Caco-2 (cell line): ENCODE measurements at regions not wholly inside any gene's neighbourhood (a gene's known extent, or its start where the extent isn't known, plus 50 kb on each side); places are given as distances from the start of the nearest gene placed in this dataset.

Experiments used
- BruUV-seq: library from RNA; stranded (reverse); fragments of 400-500 nt; replicated peaks from 2 replicates; lab custom pipeline; 2021; lab: Mats Ljungman, UMichigan
- CTCF ChIA-PET: fragments of 300-600 bp; sonication (Branson Sonifier 250); formaldehyde crosslinking; loops from one replicate; lab custom pipeline; 2022; ENCODE audit warnings: antibody characterized with exemption; lab: Charles Lee
- POLR2A ChIA-PET: fragments of 300-600 bp; sonication (Branson Sonifier 250); formaldehyde crosslinking; loops from one replicate; lab custom pipeline; 2022; ENCODE audit warnings: antibody characterized with exemption; lab: Charles Lee
- DNase-seq, 2 experiments: peaks; one replicate each; pipeline versions ENCODE4 v3.0.0 to v3.0.0-alpha.2; 2020 to 2022
- H3K27me3 ChIP-seq: replicated peaks from 2 replicates; pipeline ENCODE4 v1.6.0; 2011; ENCODE audit warnings: low read length; ENCODE audit not compliant: control insufficient read depth, insufficient read depth
- H3K36me3 ChIP-seq: 2 replicates; pipeline ENCODE4 v1.5.1; 2011; ENCODE audit warnings: low read length; ENCODE audit not compliant: control insufficient read depth, insufficient read depth
- H3K4me1 ChIP-seq: fragments of 250-450 bp; sonication (Bioruptor Pico); 2 replicates; pipeline ENCODE4 v1.5.1; 2020; ENCODE audit warnings: mild to moderate bottlenecking
- H3K4me3 ChIP-seq: 2 replicates; pipeline ENCODE4 v1.5.1; 2011; ENCODE audit warnings: low read depth, mild to moderate bottlenecking, control low read depth, low read length
- H3K9me3 ChIP-seq: fragments of 250-450 bp; sonication (Bioruptor Pico); 2 replicates; pipeline ENCODE4 v1.5.1; 2020; ENCODE audit warnings: mild to moderate bottlenecking, moderate library complexity
- H3K27ac Mint-ChIP-seq: one replicate; pipeline ENCODE4 v1.8.0; 2022; ENCODE audit warnings: mixed read lengths; ENCODE audit not compliant: unreplicated experiment
- H3K27me3 Mint-ChIP-seq: one replicate; pipeline ENCODE4 v1.8.0; 2022; ENCODE audit warnings: mixed read lengths; ENCODE audit not compliant: insufficient read depth, unreplicated experiment
- H3K36me3 Mint-ChIP-seq: one replicate; pipeline ENCODE4 v1.8.0; 2022; ENCODE audit warnings: mild to moderate bottlenecking, mixed read lengths; ENCODE audit not compliant: insufficient read depth, unreplicated experiment
- H3K4me1 Mint-ChIP-seq: one replicate; pipeline ENCODE4 v1.8.0; 2022; ENCODE audit warnings: low read depth, mixed read lengths; ENCODE audit not compliant: unreplicated experiment
- H3K4me3 Mint-ChIP-seq: one replicate; pipeline ENCODE4 v1.8.0; 2022; ENCODE audit warnings: mild to moderate bottlenecking, moderate library complexity, mixed read lengths; ENCODE audit not compliant: unreplicated experiment
- H3K9me3 Mint-ChIP-seq: one replicate; pipeline ENCODE4 v1.8.0; 2022; ENCODE audit warnings: mixed read lengths; ENCODE audit not compliant: unreplicated experiment
- intact Hi-C: fragments of 100-400 bp; cut with micrococcal nuclease; formaldehyde crosslinking; loops from one replicate; pipeline ENCODE4 v1.10.0; 2022; ENCODE audit not compliant: unreplicated experiment
- TF ChIP-seq, protein P1 (sequence below), 2 experiments: fragments of 200-600 bp in 1 of 2; IDR thresholded peaks; 1 replicate in 1 of 2; 2 replicates in 1 of 2; pipeline versions ENCODE4 v1.5.1 to v1.8.0; 2011 to 2022; ENCODE audit warnings: antibody characterized with exemption in 1 of 2, control low read depth in 1 of 2, inconsistent platforms in 1 of 2, low read depth in 1 of 2, low read length in 1 of 2, mild to moderate bottlenecking in 1 of 2, moderate library complexity in 1 of 2; ENCODE audit not compliant: insufficient read depth in 1 of 2, severe bottlenecking in 1 of 2, unreplicated experiment in 1 of 2

- TF ChIP-seq, protein P1, sequence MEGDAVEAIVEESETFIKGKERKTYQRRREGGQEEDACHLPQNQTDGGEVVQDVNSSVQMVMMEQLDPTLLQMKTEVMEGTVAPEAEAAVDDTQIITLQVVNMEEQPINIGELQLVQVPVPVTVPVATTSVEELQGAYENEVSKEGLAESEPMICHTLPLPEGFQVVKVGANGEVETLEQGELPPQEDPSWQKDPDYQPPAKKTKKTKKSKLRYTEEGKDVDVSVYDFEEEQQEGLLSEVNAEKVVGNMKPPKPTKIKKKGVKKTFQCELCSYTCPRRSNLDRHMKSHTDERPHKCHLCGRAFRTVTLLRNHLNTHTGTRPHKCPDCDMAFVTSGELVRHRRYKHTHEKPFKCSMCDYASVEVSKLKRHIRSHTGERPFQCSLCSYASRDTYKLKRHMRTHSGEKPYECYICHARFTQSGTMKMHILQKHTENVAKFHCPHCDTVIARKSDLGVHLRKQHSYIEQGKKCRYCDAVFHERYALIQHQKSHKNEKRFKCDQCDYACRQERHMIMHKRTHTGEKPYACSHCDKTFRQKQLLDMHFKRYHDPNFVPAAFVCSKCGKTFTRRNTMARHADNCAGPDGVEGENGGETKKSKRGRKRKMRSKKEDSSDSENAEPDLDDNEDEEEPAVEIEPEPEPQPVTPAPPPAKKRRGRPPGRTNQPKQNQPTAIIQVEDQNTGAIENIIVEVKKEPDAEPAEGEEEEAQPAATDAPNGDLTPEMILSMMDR (IDR thresholded peaks at IDR 0.05; ENCODE audit: insufficient read depth in 1 of 2, low read depth in 1 of 2, low read length in 1 of 2, severe bottlenecking in 1 of 2, unreplicated experiment in 1 of 2): no peak
- no peaks in the 10 kb centered on the region for H3K36me3 Mint-ChIP-seq
- Histone ChIP-seq H3K36me3 (no peaks in the 10 kb centered on the region), H3K4me1 (peaks cover 15% of the 10 kb centered on the region), H3K9me3 (no peaks in the 10 kb centered on the region), H3K4me3 (no peak overlapping the region), H3K27me3 (no peaks in the 10 kb centered on the region)
- H3K9me3 Mint-ChIP-seq: peaks cover 17% of the 10 kb centered on the region
- no peaks in the 10 kb centered on the region for H3K27me3 Mint-ChIP-seq
- peaks cover 19% of the 10 kb centered on the region for H3K4me1 Mint-ChIP-seq
- no peak overlapping the region for H3K4me3 Mint-ChIP-seq
- ChIA-PET POLR2A (no interaction called here), CTCF (no interaction called here)
- no peak for DNase-seq
- H3K27ac Mint-ChIP-seq: no peak overlapping the region
- intact Hi-C loops: no loop called here
- no TSS peak for BruUV-seq
Measured at GRCh38 chr13:106287351-106287750, 248.1 kb downstream of the EFNB2 start.

DNA sequence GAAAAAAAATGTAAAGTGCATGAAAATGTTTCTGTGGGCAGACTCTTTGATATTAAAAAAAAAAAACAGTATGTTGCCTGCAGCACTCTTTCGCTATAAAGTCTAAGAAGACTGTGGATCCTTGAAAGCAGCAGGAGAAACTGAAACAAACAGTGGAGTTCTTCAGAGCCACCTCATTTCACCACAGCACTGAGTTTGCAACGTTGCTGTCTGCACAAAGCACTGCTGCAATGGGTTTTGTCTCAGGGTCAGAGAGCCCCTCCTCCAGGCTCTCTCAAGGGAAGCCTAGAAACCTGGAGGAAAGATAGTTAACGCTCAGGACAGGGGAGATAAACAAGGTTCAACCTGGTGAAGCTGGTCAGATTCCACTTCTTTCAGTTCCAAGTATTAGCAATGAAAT is 248.7 kb downstream of the EFNB2 start:
- TF ChIP-seq, protein P1 (IDR thresholded peaks at IDR 0.05; ENCODE audit: insufficient read depth in 1 of 2, low read depth in 1 of 2, low read length in 1 of 2, severe bottlenecking in 1 of 2, unreplicated experiment in 1 of 2): no peak
- ChIA-PET CTCF (no interaction called here), POLR2A (no interaction called here)
- DNase-seq: no peak
- Mint-ChIP-seq H3K4me1 (peaks cover 19% of the 10 kb centered on the region), H3K4me3 (no peak overlapping the region), H3K9me3 (peaks cover 17% of the 10 kb centered on the region), H3K27me3 (no peaks in the 10 kb centered on the region), H3K27ac (no peak overlapping the region), H3K36me3 (no peaks in the 10 kb centered on the region)
- H3K4me1 ChIP-seq: peaks cover 15% of the 10 kb centered on the region
- no peaks in the 10 kb centered on the region for H3K9me3 ChIP-seq
- no peaks in the 10 kb centered on the region for H3K27me3 ChIP-seq
- BruUV-seq: no TSS peak
- intact Hi-C loops: no loop called here
- no peaks in the 10 kb centered on the region for H3K36me3 ChIP-seq
- no peak overlapping the region for H3K4me3 ChIP-seq

DNA sequence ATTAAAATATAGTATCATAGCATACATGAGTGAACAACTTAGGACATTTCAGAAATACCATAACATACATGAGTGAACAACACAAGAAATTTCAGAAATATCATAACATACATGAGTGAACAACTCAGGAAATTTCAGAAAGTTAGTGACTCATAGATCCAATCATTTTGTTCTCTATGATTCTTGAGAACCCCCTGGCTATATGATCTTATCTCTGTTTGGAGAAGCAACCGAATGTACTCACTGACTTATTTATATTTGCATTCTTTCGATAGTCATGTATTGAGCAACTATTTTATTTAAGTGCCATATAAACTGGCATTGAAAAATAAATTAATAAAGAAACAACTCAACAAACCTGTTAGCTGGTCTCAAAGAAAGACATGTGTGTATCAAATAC is 251.1 kb downstream of the EFNB2 start:
- BruUV-seq: no TSS peak
- peaks cover 15% of the 10 kb centered on the region for H3K4me1 ChIP-seq
- Mint-ChIP-seq H3K4me3 (no peak overlapping the region), H3K27me3 (no peaks in the 10 kb centered on the region), H3K9me3 (peaks cover 17% of the 10 kb centered on the region), H3K36me3 (no peaks in the 10 kb centered on the region), H3K27ac (no peak overlapping the region), H3K4me1 (peaks cover 8% of the 10 kb centered on the region)
- no peaks in the 10 kb centered on the region for H3K27me3 ChIP-seq
- POLR2A ChIA-PET: no interaction called here
- H3K36me3 ChIP-seq: no peaks in the 10 kb centered on the region
- intact Hi-C loops: no loop called here
- no peak for DNase-seq
- H3K9me3 ChIP-seq: no peaks in the 10 kb centered on the region
- TF ChIP-seq, protein P1 (IDR thresholded peaks at IDR 0.05; ENCODE audit: insufficient read depth in 1 of 2, low read depth in 1 of 2, low read length in 1 of 2, severe bottlenecking in 1 of 2, unreplicated experiment in 1 of 2): no peak
- H3K4me3 ChIP-seq: no peak overlapping the region
- CTCF ChIA-PET: no interaction called here
